GM21423 (cell line): ENCODE measurements at regions not wholly inside any gene's neighbourhood (a gene's known extent, or its start where the extent isn't known, plus 50 kb on each side); places are given as distances from the start of the nearest gene placed in this dataset.

Source experiments
- ATAC-seq: cut with Tn5 transposase; IDR thresholded peaks from one replicate; pipeline ENCODE4 v1.9.1; 2021; ENCODE audit warnings: mild to moderate bottlenecking, moderate library complexity; ENCODE audit not compliant: unreplicated experiment

GRCh38 chr12:124448241-124448954 is 119.0 kb downstream of the NCOR2 start:
- no peak for ATAC-seq

GRCh38 chr12:124446364-124446763 is 121.0 kb downstream of the NCOR2 start:
- no peak for ATAC-seq

- no peak for ATAC-seq
These were observed 121.6 kb downstream of the NCOR2 start for GRCh38 chr12:124445826-124446225.

GRCh38 chr12:124445121-124445718 is 122.2 kb downstream of the NCOR2 start:
- ATAC-seq = no peak

GRCh38 chr12:124443931-124444712 is 123.3 kb downstream of the NCOR2 start:
- ATAC-seq = no peak

GRCh38 chr12:124442772-124443445 is 124.5 kb downstream of the NCOR2 start:
- no peak for ATAC-seq

- ATAC-seq = no peak
These were observed 125.1 kb downstream of the NCOR2 start for GRCh38 chr12:124442281-124442680.

- no peak for ATAC-seq
These were observed 125.8 kb downstream of the NCOR2 start for GRCh38 chr12:124441443-124442194.

- no peak for ATAC-seq
These were observed 126.5 kb downstream of the NCOR2 start for GRCh38 chr12:124440841-124441381.

GRCh38 chr12:124440031-124440626 is 127.3 kb downstream of the NCOR2 start:
- ATAC-seq = no peak

GRCh38 chr12:124438437-124439056 is 128.9 kb downstream of the NCOR2 start:
- ATAC-seq = no peak

- no peak for ATAC-seq
These were observed 129.6 kb downstream of the NCOR2 start for GRCh38 chr12:124437617-124438436.

- no peak for ATAC-seq
These were observed 130.3 kb downstream of the NCOR2 start for GRCh38 chr12:124437121-124437520.

- ATAC-seq = no peak
These were observed 131.0 kb downstream of the NCOR2 start for GRCh38 chr12:124436366-124436765.

- ATAC-seq = no peak
These were observed 131.5 kb downstream of the NCOR2 start for GRCh38 chr12:124435806-124436345.

- no peak for ATAC-seq
These were observed 132.2 kb downstream of the NCOR2 start for GRCh38 chr12:124434951-124435805.

GRCh38 chr12:124434354-124434753 is 133.1 kb downstream of the NCOR2 start:
- no peak for ATAC-seq
